Left renal pelvis (tissue), 4 donors: ENCODE measurements at regions not wholly inside any gene's neighbourhood (a gene's known extent, or its start where the extent isn't known, plus 50 kb on each side); places are given as distances from the start of the nearest gene placed in this dataset.

Experiments used
- DNase-seq, 4 donors: peaks; one replicate each; pipeline ENCODE4 v3.0.0-alpha.2; 2013; ENCODE audit warnings: low read depth in 4 of 4, low spot score in 3 of 4

GRCh38 chr14:86601813-86602212 is 1071.9 kb downstream of the FLRT2 start:
- no peak for DNase-seq

GRCh38 chr14:86597279-86597678 is 1067.3 kb downstream of the FLRT2 start:
- DNase-seq: no peak

DNA sequence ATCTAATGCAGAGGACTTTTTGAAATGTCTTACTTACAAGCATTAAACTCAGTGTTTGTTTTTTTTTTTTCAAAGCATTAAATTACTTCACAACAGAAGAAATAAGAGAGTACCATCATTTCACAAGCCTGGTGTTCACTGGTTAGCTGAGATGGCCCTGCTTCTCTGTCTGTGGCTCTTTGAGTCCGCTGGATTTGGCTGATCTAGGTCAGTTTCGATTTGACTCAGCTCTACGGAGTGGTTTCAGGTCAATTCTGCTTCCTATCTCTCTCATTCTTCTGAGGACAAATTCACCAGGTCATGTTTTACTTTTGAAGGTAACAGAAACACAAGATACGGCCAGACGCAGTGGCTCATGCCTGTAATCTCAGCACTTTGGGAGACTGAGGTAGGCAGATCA is 1066.1 kb downstream of the FLRT2 start:
- DNase-seq: no peak

DNA sequence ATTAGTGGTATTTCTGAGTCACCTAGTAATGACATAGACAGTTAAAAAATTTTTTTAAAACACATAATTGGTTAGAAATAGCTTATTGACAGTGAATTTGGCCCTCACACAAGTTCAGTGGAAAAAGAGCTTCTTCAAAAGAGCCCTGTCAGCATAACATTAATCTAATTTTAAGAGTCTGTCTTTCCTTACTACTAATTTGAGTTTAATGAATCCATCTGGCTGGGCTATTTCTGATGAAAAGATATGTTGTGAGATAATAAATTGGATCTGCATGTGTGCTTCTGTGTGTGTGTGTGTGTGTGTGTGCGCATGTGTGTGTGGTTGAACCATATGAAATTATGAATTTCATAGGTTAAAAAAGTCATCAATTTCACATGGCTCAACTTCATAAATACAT is 1045.2 kb downstream of the FLRT2 start:
- DNase-seq: peak in 2 of 4 donors; percentile 6 to 20

GRCh38 chr14:86574778-86575129 is 1044.8 kb downstream of the FLRT2 start:
- DNase-seq: no peak

DNA sequence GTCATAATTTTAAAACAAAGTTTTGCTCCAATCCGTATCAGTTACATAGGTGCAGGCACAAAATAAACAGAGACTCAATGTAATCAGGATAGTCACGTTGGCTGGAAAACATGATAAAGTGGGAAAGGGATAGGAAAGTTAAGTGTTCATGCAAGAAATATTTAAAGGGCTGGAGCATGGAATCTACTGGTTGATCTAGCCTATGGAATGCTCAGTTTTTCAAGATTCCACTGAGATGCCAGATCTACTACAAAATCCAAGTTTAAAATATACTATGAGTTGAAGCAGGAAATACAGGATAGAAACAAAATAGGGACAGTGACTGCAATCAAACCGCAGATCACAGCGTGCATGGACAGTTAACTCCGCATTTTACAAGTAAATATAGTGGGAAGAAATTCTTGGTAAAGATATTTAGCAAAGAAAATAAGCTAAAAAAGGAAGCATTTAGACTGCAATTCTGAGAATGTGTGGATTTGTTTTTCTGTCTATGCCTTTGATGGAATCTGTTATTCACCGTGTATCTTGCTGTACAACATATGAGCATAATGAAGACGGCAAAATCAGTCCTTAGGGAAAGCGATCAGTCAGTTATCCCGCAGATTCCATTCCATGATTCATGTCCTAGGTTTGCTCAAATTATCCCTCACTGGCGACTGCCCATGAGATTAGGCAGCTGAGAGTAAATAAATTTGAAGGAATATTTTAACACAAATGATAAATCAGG is 1044.3 kb downstream of the FLRT2 start:
- no peak for DNase-seq

DNA sequence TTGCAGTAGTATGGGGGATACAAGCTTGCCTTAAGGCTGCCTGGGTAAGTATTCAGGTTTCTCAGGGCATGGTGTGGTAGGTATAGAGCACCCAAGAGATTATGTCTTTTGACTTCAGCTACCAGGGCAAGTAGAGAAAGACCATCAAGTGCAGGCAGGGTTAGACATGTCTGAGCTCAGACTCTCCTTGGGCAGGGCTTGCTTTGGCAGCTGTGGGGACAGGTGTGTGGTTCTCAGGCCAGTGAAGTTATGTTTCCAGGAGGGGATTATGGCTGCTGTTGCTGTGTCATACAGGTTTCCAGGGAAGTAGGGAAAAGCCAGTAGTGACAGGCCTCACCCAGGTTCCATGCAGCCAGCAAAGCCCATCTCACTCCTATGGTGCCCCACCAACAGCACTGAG is 1040.4 kb downstream of the FLRT2 start:
- DNase-seq: no peak

- no peak for DNase-seq
Observed at GRCh38 chr14:86543521-86543920, 1013.6 kb downstream of the FLRT2 start.

DNA sequence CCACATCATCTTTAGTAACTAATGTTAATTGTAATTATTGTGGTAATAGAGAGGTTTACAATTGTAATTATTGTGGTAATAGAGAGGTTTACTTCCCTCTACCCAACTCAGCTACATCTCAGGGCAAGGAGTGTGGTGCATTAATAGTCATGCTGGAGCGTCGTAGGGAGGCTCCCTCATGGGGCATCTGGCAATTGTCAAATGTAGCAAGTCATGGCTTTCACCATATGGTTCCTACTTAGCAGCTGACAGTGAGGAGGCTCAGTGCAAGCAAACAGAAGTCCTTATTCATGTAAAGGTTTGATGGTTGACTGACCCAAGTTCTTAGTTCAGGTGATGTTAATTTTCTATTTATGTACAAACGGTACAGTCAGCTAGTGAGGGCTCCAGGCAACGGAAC is 1012.0 kb downstream of the FLRT2 start:
- no peak for DNase-seq

DNA sequence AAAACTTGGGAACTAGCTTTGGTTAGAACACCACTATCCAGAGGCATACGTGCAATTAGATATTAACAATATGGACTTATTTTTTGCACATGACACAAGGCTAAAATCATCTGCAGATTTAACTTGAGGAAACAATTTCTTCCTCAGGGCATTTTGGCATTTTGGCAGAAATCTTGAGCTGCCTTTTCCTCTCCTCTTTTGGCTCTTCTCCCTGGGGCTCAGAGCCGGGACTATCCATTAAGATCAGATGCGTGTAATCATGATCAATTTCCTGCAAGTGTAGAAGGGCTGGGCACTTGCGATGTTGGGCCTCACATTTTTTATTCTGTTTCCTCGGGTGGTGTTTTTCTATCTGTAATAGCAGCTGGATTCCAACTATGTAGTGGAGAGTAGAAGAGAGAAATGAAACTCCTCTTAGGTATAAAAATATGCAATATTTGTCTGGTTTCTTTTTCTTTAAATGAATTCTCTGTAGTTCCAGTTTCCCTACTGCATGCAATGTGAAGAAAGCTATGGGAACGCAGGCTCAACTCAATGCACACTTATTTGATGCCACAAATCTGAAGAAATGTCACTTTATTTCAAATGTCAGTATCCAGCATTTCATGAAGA is 1010.8 kb downstream of the FLRT2 start:
- no peak for DNase-seq

DNA sequence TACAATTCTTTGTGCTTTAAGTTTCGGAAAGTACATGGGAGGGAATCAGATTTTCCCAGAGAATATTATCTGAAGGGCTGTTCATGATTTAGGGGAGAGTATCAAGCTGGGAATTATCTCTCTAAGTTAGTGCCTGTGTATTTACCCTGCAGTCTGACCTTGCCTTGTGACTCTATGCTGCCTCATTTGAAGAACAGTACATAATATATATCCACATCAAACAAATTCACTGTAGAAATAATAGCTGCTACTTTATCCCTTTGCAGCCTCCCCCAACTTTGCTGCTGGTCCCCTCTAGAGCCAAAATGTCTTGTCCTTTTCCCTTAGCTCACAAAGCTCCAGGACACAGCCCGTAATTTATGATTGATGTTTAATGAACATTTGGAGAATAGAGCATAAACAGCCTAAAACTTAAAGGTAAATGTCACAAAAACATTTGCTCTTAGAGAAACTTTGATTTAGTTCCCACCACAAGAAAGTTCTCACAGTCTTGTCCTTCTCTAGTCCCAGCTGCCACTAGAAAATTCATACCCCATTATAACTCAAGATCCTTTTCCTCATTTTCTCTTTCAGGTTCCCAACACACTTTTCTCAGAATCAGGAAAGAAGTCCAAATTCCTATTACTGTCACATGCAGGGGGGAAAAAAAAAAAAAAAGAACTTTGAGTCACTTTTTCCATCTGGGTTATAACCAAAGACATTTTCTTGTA is 1009.6 kb downstream of the FLRT2 start:
- DNase-seq: peak in 2 of 4 donors; percentile 58 to 66

GRCh38 chr14:86533834-86534233 is 1003.9 kb downstream of the FLRT2 start:
- DNase-seq: no peak

DNA sequence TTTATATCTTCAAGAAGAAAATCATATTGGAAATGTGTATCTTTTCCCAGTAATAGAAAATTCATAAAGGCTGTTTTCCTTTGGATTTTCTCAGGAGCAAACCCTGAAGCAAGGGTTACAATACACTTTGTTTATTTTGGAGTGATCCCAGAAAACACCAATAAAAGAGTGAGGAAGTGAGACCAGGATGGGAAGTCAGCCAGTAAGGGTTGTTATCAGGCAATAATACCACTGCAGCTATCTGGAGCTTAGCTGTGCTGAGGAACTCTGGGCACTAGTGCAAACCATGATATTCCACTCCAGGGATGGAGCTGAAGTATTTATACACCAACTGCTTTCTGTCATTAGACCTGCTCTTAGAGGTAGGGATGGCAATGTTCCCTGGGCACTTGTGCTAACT is 1002.3 kb downstream of the FLRT2 start:
- no peak for DNase-seq

DNA sequence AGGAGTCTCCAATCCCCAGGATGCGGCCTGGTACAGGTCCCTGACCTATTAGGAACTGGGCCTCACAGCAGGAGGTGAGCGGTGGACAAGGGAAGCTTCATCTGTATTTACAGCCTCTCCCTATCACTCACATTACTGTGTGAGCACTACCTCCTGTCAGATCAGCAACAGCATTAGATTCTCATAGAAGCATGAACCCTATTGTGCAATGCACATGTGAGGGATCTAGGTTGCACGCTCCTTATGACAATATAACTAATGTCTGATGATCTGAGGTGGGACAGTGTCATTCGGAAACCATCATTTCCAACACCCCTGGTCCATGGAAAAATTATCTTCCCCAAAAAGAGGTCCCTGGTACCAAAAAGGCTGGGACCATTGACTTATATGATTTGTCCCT is 1000.5 kb downstream of the FLRT2 start:
- DNase-seq: no peak

- DNase-seq: no peak
Observed at GRCh38 chr14:86527312-86527711, 997.4 kb downstream of the FLRT2 start.

- DNase-seq: no peak
Observed at GRCh38 chr14:86525673-86526072, 995.7 kb downstream of the FLRT2 start.

DNA sequence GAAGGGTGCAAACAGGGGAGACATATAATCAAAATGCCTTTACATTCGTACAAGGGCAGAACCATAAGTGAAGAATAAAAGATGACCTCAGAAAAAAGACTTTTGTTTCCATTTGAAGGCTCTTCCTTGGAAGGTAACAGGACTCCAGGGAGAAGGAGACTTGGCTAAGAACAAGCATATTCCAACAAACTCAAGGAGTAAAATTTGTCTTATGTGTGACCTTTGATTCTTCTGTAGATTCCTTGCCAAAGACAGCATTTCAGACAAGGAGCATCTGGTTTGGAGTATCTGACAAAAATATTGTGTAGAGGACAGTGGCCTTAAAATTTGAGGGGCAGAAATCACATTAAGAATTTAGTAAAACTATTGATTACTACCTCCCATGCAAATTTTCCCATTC is 991.9 kb downstream of the FLRT2 start:
- no peak for DNase-seq

DNA sequence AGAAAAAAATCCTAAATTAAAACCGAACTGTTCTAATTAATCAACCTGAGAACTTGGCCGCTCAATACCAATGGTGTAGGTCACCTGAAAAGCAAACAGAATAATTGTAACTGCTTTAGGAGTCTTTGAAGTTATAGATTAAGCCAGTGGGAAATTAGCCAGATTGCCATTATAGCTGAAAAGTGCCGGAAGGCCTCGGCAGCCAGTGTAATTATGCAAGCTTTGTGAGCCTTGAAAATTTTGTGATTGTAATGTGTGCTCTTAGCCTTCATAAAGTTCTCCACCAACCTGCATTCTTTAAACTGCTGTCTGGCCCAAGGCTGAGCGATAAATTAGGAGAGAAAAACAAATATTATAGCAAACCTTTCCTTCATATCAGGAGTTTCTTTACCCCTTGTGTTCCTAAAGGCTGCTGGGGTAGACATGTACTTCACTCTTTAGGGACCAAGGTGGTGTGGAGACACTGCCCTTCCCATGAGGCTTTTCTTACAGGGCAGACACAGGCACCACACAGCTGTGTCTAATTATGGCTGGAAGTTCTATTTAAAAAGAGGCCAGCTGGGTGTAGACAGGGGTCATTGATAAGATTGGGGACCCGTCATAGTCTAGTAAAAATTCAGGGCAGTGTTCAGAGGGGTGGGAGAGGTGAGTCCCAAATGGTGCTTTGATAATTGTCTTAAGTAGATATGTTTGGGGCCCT is 991.2 kb downstream of the FLRT2 start:
- no peak for DNase-seq

- no peak for DNase-seq
Observed at GRCh38 chr14:86518298-86518697, 988.4 kb downstream of the FLRT2 start.

GRCh38 chr14:86515195-86515594 is 985.3 kb downstream of the FLRT2 start:
- no peak for DNase-seq

GRCh38 chr14:86513564-86513963 is 983.6 kb downstream of the FLRT2 start:
- no peak for DNase-seq
